ENCODE measurements at regions not wholly inside any gene's neighbourhood (a gene's known extent, or its start where the extent isn't known, plus 50 kb on each side); places are given as distances from the start of the nearest gene placed in this dataset.

- TF ChIP-seq CTCF (IDR thresholded peaks at IDR 0.05; ENCODE audit: low read length) (no peak), EZH2 (IDR thresholded peaks at IDR 0.05; ENCODE audit: borderline replicate concordance, low read length) (no peak)
- Histone ChIP-seq H3K4me1 (ENCODE audit: insufficient read depth, low read length, severe bottlenecking) (no peaks in the 10 kb centered on the region), H3K4me3 (ENCODE audit: low read depth, low read length, poor library complexity, severe bottlenecking) (no peak overlapping the region)
These were observed 99.9 kb upstream of the JAZF1 start for GRCh38 chr7:28280516-28280915.

GRCh38 chr7:28290496-28290895 lies 109.9 kb upstream of the JAZF1 start:
- H4K20me1 ChIP-seq (ENCODE audit: insufficient read depth, low read length): no peaks in the 10 kb centered on the region
- no peaks in the 10 kb centered on the region for H3K9me3 ChIP-seq (ENCODE audit: low read length)
- no peak overlapping the region for H3K4me3 ChIP-seq (ENCODE audit: low read depth, low read length, poor library complexity, severe bottlenecking)
- H3K9ac ChIP-seq (ENCODE audit: low read length): no peak overlapping the region
- H2AFZ ChIP-seq (ENCODE audit: low read length): no peak overlapping the region
- TF ChIP-seq EZH2 (IDR thresholded peaks at IDR 0.05; ENCODE audit: borderline replicate concordance, low read length): no peak
- TF ChIP-seq CTCF (IDR thresholded peaks at IDR 0.05; ENCODE audit: low read length): no peak
- no peaks in the 10 kb centered on the region for H3K36me3 ChIP-seq (ENCODE audit: insufficient read depth, low read length)
- no peaks in the 10 kb centered on the region for H3K27me3 ChIP-seq (ENCODE audit: insufficient read depth, low read length)
- no peaks in the 10 kb centered on the region for H3F3A ChIP-seq (ENCODE audit: insufficient read depth, low read length)
- H3K4me2 ChIP-seq (ENCODE audit: low read length): no peak overlapping the region
- H3K79me2 ChIP-seq (ENCODE audit: insufficient read depth, low read length): no peaks in the 10 kb centered on the region
- no peak overlapping the region for H3K27ac ChIP-seq (ENCODE audit: low read depth, low read length, poor library complexity, severe bottlenecking)
- H3K9me2 ChIP-seq (ENCODE audit: low read depth, low read length): no peaks in the 10 kb centered on the region
- no peaks in the 10 kb centered on the region for H3K4me1 ChIP-seq (ENCODE audit: insufficient read depth, low read length, severe bottlenecking)

More at GRCh38 chr7:28280516-28280915, 99.9 kb upstream of the JAZF1 start:
- H3K27ac ChIP-seq (ENCODE audit: low read depth, low read length, poor library complexity, severe bottlenecking): no peak overlapping the region
- no peak overlapping the region for H3K9ac ChIP-seq (ENCODE audit: low read length)
- H3K9me2 ChIP-seq (ENCODE audit: low read depth, low read length): no peaks in the 10 kb centered on the region
- H3K4me2 ChIP-seq (ENCODE audit: low read length): no peak overlapping the region
- no peaks in the 10 kb centered on the region for H3F3A ChIP-seq (ENCODE audit: insufficient read depth, low read length)
- H3K27me3 ChIP-seq (ENCODE audit: insufficient read depth, low read length): peaks cover 11% of the 10 kb centered on the region; the same call in 1 of the 2 replicates
- H2AFZ ChIP-seq (ENCODE audit: low read length): no peak overlapping the region
- no peaks in the 10 kb centered on the region for H3K36me3 ChIP-seq (ENCODE audit: insufficient read depth, low read length)
- H4K20me1 ChIP-seq (ENCODE audit: insufficient read depth, low read length): no peaks in the 10 kb centered on the region
- no peaks in the 10 kb centered on the region for H3K9me3 ChIP-seq (ENCODE audit: low read length)
- no peaks in the 10 kb centered on the region for H3K79me2 ChIP-seq (ENCODE audit: insufficient read depth, low read length)

GRCh38 chr7:28291559-28291958 lies 111.0 kb upstream of the JAZF1 start:
- Histone ChIP-seq H3K79me2 (ENCODE audit: insufficient read depth, low read length) (no peaks in the 10 kb centered on the region), H3K4me2 (ENCODE audit: low read length) (no peak overlapping the region), H2AFZ (ENCODE audit: low read length) (no peak overlapping the region)

More at GRCh38 chr7:28291559-28291958, 111.0 kb upstream of the JAZF1 start:
- TF ChIP-seq EZH2 (IDR thresholded peaks at IDR 0.05; ENCODE audit: borderline replicate concordance, low read length) (no peak), CTCF (IDR thresholded peaks at IDR 0.05; ENCODE audit: low read length) (no peak)
- H3F3A ChIP-seq (ENCODE audit: insufficient read depth, low read length): no peaks in the 10 kb centered on the region
- no peak overlapping the region for H3K4me3 ChIP-seq (ENCODE audit: low read depth, low read length, poor library complexity, severe bottlenecking)
- H3K27ac ChIP-seq (ENCODE audit: low read depth, low read length, poor library complexity, severe bottlenecking): no peak overlapping the region
- H3K36me3 ChIP-seq (ENCODE audit: insufficient read depth, low read length): no peaks in the 10 kb centered on the region
- H3K4me1 ChIP-seq (ENCODE audit: insufficient read depth, low read length, severe bottlenecking): no peaks in the 10 kb centered on the region
- no peaks in the 10 kb centered on the region for H3K9me3 ChIP-seq (ENCODE audit: low read length)
- no peaks in the 10 kb centered on the region for H4K20me1 ChIP-seq (ENCODE audit: insufficient read depth, low read length)
- H3K27me3 ChIP-seq (ENCODE audit: insufficient read depth, low read length): no peaks in the 10 kb centered on the region
- no peak overlapping the region for H3K9ac ChIP-seq (ENCODE audit: low read length)
- no peaks in the 10 kb centered on the region for H3K9me2 ChIP-seq (ENCODE audit: low read depth, low read length)
